ENCODE measurements at regions not wholly inside any gene's neighbourhood (a gene's known extent, or its start where the extent isn't known, plus 50 kb on each side); places are given as distances from the start of the nearest gene placed in this dataset.
"Not testable (repeated sequence)": the region's sequence is repeated elsewhere in the genome, so short reads cannot be mapped to it uniquely, and the experiment has no call there.

DNA sequence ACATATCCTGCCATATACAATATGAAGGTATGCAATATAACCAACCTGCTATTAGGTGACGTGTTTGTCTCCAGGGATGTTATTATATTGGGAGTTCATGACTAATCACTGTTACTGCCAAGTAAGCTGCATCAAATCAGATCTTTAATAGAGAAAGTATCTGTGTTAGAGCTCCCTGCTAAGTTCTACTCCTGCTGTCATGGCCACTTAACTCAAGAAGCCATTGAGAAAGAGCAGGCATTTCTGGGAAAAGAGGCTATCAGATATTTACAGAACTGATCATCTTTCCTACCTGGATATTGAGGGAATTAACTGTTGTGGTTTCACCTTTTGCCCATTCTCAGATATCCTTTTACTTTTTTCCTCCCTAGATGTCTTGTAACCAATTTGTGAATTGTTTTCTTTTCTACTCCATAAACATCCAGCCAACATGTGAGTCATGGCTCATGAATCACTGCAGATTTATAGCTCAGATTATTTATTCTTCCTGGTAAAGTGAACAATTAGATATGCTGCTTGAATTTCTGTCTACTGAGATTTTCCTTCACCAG lies 634.8 kb upstream of the FAM174A start:
- peak; percentile 13 for DNase-seq (ENCODE audit: low read depth)

DNA sequence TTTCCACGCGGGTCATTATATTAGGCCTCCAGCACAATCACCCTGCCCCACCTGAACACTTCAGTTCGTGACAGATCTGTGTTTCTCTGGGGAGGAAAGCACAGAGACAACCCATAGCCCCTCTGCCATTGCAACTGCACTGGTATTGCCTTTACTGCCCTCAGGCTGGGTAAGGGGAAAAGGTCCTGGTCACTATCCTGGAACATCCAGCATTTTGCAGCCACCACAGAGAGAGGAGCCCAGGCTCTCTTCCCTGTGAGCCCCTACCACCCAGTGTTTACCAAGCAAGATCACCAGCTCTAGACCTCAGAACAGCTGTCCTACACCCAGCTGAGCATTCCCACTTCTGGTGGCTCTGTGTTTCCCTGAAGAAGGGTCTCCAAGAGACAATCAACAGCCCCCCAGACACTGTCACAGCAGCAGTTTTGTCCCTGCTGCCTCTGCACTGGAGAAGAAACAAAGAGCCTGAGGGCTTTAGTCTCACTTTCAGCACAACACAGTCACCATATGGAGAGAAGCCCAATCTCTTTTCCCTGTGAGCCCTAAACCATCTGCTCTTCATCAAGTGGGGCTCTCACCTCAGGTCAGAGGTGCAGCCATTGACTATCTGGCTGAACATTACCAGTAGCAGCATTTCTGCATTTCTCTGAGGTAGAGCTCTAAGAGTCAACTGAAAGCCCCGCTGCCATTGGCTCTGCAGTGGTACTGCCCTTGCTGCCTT lies 655.2 kb upstream of the FAM174A start:
- no peak for DNase-seq (ENCODE audit: low read depth)

DNA sequence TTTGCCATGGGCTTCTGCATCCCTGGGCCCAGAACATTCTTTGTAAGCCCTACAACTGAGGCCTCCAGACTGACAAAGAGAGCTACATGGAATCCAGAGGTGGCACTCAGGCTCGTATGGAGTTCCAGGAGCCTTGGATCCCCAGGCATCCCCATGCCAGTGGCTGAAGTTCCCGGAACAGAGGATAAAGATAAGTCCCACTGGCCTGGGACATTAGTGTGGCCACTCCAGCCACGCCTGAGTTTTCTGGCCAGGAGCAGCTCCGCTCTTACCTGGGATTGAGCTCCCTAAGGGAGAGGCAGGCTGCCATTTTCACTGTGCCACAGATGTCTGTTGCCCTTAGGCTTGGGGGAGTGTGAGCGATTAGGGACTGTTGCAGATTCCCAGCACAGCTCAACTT lies 656.3 kb upstream of the FAM174A start:
- no peak for DNase-seq (ENCODE audit: low read depth)

DNA sequence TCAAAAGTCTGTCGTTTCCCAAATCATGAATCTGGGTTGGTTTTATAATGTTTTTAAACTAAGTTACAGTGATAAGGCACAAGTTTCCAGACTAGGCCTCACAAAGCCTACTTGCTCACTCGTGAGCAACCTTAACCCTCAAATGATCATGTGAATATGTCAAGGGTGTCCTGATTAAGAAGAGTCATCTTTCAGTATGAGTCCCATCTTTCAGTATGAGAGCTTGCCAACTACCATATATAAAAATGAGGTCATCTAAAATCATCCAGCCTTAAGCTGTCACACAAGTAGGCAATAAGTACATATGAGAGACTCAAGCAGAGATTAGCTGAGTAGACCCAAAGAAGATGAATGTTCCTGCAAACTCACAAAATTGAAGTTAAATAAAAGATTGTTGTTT lies 668.4 kb upstream of the FAM174A start:
- no peak for DNase-seq (ENCODE audit: low read depth)

DNA sequence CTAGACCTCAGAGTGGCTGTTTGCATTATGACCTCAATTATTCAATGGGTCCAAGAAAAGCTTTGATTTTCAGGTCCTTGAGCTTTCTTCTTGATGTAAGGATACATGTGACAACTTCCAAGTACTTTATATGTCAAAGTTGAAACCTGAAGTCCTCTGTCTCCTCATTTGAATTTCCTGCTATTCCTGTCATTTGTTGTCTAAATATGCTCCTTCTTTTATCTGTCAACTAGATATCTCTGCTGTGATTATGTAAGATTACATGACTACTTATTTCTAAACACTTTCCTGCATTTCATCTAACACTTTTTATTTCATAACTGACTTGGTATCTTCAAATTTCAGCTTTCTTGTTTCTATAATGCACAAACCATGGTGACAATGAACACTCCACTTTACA lies 670.0 kb upstream of the FAM174A start:
- DNase-seq (ENCODE audit: low read depth), result no peak

DNA sequence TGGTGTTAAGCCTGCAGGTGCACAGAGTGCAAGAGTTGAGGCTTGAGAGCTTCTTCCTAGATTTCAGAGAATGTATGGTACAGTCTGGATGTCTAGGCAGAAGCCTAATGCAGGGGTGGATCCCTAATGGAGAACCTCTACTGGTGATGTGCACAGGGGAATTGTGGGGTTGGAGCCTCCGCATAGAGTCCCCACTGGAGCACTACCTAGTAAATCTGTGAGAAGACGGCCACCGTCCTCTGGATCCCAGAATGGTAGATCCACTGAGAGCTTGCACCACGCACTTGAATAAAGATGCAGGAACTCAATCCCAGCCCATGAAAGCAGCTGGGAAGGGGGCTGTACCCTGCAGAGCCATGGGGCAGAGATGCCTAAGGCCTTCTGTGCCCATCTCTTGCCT lies 699.4 kb upstream of the FAM174A start:
- DNase-seq (ENCODE audit: low read depth), result no peak

DNA sequence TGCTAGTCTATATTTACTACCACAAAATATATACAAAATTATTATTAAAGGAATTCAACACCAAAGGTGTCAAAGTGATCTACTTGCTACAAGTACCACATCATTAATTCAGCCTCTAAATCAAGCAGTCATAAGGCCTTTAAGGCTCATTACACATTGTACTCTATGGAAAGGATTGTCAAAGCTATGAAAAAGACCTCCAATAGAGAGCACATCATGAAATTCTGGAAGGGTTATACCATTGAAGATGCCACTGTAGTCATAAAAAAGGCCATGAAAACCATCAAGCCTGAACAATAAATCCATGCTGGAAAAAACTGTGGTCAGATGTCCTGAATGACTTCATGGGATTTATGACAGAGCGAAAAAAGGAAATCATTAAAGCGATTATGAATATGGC lies 708.0 kb upstream of the FAM174A start:
- no peak for DNase-seq (ENCODE audit: low read depth)

DNA sequence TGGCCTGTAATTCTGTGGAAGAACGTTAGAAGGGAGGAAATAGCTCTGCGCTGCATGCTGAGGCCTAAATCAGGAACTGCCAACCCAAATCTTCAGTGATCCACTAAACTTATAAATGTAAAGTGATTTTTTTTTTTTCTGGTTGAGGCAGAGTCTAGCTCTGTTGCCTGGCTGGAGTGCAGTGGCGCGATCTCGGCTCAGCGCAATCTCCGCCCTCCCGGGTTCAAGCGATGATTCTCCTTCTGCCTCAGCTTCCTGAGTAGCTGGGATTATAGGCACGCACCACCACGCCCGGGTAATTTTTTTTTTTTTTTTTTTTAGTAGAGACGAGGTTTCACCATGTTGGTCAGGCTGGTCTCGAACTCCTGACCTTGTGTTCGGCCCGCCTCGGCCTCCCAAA lies 717.4 kb upstream of the FAM174A start:
- DNase-seq (ENCODE audit: low read depth), result no peak

DNA sequence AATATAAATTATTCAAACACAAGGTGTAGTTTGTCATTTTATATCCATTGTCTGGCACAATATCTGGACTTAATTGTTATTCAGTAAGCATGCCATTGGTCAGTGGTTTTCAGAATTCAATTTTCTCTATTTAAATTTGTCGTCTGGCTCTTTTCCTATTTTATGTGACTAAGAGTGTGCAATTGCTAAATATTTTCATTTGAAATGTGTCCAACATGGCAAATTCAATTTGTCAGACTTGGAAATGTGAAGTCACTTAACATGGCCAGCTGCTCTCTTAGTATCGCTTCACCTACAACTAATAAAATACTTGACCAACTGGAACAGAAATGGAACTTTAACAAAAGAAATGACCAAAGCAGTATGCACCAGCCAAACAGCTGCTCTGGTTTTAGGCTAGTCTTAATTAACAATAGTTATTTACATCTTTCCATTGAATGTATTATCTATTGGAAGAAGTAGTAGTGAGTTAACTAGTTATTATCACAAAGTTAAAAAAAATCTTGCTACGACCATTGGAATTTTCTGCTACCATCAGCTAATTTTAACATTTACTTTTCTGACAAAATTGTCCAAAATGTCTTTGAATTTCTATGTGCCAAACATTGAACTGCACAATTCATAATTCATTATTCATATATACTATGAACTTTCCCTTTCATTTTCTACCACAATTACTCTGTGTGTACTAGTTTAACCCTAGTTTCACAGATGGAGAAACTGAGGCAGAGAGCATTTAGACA lies 720.7 kb upstream of the FAM174A start:
- DNase-seq (ENCODE audit: low read depth), result no peak

DNA sequence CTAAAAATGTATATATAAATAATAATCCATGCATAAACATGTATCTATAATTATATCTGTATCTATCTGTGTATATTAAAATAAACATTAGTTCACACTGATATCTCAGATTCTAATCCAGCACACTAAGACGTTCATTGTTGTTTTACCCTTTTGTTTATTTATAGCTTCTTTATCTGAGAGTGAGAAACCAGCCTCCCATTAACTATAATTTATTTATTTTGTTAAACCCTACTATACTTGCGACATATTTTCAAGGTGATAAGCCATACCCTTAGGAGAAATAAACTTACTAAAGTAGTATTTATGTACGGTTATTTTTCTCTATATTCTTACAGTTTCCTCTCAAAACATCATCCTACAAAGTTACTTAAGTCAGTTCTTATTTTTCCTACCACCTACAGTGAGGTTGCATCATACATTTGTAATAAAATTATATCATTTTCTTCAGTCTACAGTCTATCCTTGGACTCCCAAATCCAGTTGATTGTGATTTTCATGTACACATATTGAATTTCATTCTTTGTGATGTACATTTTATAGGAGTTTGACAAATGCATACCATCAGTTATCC lies 726.4 kb upstream of the FAM174A start:
- DNase-seq (ENCODE audit: low read depth), result no peak

DNA sequence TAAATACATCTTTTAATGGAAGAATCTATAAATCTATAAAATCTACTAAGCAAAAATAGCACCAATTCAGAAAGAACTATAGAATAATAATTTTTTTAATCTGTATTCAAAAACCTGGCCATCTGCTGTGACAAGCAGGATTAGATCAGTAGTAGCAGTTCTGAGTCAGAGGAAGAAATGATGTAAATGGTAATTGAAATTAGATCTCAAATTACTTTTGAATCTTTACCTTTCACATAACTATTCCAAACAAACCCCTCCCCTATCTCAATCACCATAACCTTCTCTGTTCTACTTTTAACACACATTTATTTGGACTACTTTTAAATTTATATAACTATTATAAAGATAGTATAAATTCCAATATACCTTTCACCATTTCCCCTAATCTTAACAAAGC lies 727.8 kb upstream of the FAM174A start:
- no peak for DNase-seq (ENCODE audit: low read depth)

DNA sequence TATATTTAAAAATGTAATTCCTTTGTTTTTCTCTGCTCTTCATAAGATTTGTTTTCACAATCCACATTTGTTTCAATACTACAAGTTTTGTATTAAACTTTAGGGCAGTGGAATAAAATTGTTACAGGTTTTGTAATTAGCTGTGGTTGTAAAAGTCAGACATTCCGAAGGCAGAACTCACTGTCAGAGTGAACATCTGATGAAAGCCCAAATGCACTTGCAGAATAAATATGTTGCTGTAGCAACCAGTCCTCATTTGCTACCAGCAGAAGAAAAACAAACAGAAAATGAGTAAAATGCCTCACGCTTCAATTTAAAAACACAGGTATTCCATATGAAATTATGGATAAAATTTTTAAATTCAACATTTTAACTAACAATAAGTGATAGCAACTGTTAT lies 740.1 kb upstream of the FAM174A start:
- DNase-seq (ENCODE audit: low read depth), result no peak

DNA sequence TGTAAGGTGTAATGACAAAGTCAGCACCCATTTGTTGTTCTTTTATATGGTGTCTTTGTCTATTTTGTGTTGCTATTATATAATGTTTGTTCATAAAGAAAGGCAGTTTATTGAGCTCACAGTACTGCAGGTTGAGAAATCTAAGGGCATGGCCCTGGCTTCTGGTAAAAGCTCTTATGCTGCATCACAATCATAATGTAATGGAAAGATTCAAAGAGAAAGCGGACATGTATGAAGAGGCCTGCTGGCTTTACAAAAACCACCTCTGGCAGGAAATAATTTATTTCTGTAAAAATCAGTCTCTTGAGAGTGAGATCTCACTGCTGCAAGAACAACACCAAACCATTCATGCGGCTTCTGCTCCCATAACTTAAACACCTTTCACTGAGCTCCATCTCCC lies 746.7 kb upstream of the FAM174A start:
- no peak for DNase-seq (ENCODE audit: low read depth)

DNA sequence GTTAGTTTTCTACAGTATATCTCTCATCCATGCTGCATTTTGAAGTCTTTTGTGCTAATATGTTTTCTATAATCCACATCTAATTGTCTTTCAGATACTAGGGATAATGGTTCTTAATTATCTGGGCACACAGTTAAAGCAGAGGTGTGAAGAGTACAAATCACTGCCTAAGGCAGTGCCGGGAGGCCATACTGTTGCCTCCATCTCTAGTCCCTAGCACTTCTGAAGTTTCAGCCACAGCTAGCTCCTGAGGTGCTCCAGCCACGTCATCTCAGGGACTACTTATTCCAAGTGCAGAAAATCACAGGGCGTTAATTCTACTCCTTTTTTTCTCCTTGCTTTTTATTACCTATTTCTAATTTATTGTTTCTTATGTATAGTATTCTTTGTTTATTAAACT lies 760.0 kb upstream of the FAM174A start:
- DNase-seq (ENCODE audit: low read depth), result no peak

DNA sequence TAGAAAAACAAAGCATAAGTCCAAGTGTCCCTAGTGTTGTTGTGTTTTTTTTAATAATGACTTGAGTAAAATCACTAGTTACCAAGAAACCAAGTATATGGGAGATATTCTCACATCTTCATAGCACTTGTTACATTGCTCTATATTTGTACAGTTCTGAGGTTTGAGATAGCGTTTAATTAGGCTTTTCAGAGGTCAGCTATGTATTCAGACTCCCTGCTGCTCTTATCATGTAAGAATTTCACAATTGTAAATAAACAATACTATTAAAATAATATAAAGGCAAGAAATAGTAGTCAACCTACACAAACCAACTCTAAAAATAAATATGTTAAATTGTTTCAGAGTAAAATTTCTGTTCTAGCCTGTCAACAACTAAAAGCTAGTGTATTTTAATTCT lies 761.9 kb upstream of the FAM174A start:
- no peak for DNase-seq (ENCODE audit: low read depth)

DNA sequence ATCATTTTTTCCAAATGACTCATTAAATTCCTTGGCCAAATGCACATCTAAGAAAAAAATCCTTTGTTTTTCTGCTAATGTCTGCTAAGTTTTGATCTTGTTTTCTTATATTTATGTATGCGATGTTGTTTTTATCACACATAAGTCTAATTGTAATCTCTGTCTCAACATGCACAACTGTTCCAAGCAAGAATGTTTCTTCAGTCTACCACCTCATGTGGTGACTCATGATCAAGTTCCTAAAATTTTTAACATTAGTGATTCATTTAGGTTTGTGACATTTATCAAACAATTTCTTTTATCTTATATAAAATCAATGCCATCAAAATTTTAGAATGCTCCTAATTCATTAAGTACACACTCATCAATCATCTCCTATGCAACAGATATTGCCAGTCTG lies 763.9 kb upstream of the FAM174A start:
- no peak for DNase-seq (ENCODE audit: low read depth)

DNA sequence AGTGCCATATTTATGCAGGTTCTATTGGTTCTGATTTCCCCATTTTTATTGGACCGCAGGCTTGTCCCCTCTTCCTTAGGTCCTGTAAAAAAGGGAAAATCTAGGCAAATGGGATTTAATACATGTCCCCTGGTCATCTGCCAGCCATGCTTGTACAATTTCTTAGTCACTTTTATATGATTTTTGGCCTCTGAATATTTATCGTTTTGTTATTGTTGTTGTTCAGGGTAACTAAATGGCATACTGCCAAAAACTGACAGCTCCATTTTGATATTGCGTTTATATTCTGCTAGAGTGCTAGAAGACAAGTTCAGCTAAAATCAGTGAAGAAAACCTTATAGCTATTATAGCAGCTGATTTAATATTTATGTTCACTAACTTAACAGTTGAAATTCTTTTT lies 770.2 kb upstream of the FAM174A start:
- DNase-seq (ENCODE audit: low read depth), result no peak

DNA sequence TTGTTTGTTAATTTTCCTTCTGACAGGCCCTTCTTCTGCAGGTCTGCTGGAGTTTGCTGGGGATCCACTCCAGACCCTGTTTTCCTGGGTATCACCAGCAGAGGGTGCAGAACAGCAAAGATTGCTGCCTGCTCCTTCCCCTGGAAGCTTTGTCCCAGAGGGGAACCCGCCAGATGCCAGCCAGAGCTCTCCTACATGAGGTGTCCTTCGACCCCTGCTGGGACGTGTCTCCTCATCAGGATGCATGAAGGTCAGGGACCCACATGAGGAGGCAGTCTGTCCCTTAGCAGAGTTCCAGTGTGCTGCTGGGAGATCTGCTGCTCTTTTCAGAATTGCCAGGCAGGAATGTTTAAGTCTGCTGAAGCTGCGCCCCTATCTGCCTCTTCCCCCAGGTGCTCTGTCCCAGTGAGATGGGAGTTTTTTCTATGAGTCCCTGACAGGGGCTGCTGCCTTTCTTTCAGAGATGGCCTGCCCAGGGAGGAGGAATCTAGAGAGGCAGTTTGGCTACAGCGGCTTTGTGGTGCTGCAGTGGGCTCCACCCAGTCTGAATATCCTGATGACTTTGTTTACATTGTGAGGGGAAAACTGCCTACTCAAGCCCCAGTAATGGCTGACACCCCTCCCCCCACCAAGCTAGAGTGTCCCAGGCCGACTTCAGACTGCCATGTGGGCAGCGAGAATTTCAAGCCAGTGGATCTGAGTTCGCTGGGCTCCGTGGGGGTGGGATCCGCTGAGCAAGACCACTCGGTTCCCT lies 772.0 kb upstream of the FAM174A start:
- no peak for DNase-seq (ENCODE audit: low read depth)

DNA sequence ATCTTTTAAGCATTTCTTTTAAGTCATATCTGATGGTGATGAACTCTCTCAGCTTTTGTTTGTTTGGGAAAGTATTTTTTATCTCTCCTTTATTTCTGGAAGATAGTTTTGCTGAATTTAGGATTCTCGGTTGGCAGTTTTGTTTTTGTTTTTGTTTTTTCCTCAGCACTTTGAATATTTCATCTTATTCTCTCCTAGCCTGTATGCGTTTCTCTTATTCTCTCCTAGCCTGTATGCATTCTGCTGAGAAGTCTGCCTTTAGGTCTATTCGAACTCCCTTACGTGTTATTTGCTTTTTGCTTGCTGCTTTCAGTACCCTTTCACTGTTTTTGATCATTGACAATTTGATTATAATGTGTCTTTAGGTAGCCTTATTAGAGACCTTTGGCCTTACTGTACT lies 787.8 kb upstream of the FAM174A start:
- no peak for DNase-seq (ENCODE audit: low read depth)

DNA sequence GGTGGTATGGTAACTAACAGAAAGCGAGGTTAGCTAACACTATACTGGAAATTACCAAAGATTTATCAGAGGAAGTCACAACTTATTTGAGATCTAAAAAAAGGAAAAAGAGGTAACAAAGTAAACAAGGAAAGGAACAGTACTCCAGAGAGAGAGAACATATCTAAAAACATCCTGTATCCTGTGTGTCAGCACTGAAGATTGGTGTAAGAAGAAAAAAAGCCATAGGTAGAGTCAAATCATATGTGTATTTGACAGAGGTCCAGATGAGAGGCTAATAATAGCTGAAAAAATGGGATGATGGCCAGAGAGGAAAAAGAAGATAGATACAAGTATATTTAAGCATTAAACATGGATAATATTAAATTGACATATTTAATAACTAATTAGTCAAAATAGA lies 802.0 kb upstream of the FAM174A start:
- DNase-seq (ENCODE audit: low read depth), result not testable (repeated sequence)

DNA sequence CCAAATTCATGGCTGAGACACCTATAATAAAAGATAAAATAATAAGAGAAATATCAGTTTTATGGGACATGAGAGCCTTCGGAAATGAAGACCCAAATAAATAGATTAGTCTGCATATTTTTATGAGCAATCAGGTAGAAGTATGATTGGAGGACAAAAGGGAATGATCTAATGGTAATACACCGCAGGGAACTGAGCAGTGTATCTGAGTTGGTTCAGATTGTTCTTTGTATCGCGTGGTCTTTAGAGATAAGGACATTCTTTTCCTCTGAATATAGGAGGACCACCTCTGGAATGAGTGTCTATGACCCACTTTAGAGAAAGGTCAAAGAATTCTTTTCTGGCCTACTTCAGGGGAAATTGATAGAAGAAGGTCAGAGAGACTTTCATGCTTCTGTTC lies 801.8 kb upstream of the CHD1 start:
- not testable (repeated sequence) for DNase-seq (ENCODE audit: low read depth)

DNA sequence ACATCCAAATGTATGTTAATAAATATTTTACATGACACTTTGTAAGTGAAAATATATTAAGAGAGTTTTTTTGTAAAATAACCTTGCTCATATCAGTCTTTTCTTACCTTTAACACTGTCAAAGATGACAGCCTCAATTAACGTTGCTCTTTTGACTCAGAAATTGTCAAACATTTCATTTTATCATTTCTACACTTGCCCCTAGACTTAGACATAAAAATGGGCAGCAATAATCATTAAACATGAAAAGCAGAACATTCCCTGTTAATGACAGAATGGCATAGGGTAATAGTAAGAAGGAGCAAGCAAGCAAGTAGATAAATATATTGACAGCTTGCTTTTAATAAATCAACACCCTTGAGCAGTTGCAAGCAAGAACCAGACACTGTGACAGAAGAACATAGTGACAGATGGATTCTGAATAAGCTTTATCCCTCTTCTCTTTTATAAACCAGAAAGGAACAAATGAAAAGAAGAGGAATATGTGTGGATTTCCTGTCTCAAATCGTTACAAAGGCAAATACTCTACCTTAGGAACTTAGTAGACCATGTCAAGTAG lies 796.0 kb upstream of the CHD1 start:
- DNase-seq (ENCODE audit: low read depth), result no peak
